ENCODE measurements at regions not wholly inside any gene's neighbourhood (a gene's known extent, or its start where the extent isn't known, plus 50 kb on each side); places are given as distances from the start of the nearest gene placed in this dataset.
A peak's percentile ranks its signal among the peaks of the same experiment; 100 is the strongest.

DNA sequence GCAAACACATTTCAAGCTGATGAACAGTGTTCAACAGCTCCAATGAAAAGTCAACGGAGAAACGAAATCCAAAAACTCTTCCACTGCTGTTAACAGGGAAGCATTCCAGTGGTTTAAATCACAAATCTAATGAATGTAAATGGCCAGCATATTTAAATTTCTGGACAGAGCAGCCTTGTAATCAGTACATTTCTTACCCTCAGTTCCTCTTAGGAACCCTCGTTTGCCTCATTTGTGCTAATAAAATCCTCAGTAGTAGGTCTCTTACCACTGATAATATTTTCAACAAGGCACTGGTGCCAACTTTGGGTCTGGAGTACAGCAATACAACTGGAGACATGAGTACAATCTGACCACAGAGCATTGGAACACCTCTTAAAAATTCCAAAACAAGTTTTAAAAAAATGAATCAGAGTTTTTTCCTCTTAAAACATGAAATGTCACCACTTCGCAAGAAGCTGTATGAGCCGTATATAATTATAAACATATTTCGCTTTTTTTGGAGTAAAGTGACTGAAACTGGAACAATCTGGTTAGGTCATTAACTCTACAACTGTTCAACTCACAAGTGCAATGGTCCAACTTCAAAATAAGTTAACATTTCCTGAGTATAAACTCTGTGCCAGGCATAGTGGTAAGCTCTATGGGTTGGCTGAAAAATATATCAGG, 211.2 kb downstream of the CPEB2 start:
- H3K4me3 ChIP-seq, result no peak overlapping the region
- no peak overlapping the region for H3K27ac ChIP-seq

DNA sequence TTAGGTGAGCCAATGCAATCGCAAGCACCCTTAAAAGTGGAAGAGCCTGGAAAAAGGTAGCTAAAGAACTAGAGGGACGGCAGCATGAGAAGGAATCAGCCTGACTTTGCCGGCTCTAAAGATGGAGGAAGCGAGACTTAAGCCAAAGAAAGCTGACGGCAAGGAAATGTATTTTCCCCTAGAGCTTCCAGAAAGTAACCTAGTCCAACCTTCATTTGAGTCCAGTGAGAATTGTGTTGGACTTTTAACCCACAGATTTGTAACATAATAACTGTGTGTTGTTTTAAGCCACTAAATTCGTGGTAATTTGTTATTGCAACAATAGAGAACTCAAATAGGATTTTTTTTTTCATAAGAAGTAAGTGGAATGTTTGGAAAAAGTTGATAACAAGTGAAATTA, 212.7 kb upstream of the C1QTNF7 start:
- Histone ChIP-seq H3K4me3 (no peak overlapping the region), H3K27ac (no peak overlapping the region)

GRCh38 chr4:15226203-15226602, 201.6 kb upstream of the C1QTNF7 start:
- Histone ChIP-seq H3K4me3 (no peak overlapping the region), H3K27ac (no peak overlapping the region)

DNA sequence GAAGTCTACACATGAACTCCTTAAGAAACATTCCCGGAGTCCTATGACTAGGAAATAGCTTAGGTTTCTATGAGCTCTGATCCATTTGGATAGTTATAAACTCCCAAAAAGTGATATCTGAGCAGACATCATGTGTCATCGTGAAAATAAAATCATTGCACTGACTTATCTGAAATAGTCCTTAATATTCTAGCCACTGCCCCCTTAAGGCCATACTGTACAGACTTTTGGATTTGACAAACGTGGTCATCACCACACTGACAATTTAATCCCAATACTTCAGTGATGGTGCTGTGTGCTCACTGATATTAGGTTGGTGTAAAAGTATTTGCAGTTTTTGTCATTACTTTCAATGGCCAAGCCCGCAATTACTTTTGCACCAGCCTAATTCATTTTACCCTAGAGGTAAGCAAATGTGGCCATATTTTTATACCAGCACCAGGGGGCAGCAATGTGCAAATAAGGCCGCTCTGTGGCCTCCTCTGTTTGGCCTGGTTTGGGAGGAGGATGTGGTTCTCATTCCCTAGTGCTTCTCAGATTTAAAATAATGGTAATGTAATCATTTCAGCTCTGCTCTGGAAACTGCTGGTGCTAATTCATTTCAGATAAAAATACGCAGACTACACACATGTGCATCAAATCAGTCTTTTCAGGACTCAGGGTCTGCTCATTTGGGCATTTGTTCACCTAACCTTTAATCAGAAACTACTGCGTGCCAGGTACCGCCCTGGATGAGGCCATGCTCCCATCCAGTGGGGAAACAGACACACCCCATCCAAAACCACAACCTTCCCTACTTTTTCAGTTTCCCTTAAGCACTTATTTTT, 196.4 kb upstream of the C1QTNF7 start:
- peak overlapping the region in 1 of 21 experiments; percentile 29 for H3K27ac ChIP-seq
- H3K4me3 ChIP-seq, result no peak overlapping the region

- H3K27ac ChIP-seq, result peak overlapping the region in 4 of 21 experiments; percentile 5 to 41 (median 24)
- no peak overlapping the region for H3K4me3 ChIP-seq
Measured at GRCh38 chr4:15232366-15233263, 195.2 kb upstream of the C1QTNF7 start.

- Histone ChIP-seq H3K27ac (peak overlapping the region in 7 of 21 experiments; percentile 5 to 44 (median 24)), H3K4me3 (no peak overlapping the region)
Measured at GRCh38 chr4:15233264-15233597, 194.6 kb upstream of the C1QTNF7 start.

- Histone ChIP-seq H3K4me3 (no peak overlapping the region), H3K27ac (peak overlapping the region in 7 of 21 experiments; percentile 5 to 44 (median 24))
Measured at GRCh38 chr4:15233626-15234025, 194.2 kb upstream of the C1QTNF7 start.

DNA sequence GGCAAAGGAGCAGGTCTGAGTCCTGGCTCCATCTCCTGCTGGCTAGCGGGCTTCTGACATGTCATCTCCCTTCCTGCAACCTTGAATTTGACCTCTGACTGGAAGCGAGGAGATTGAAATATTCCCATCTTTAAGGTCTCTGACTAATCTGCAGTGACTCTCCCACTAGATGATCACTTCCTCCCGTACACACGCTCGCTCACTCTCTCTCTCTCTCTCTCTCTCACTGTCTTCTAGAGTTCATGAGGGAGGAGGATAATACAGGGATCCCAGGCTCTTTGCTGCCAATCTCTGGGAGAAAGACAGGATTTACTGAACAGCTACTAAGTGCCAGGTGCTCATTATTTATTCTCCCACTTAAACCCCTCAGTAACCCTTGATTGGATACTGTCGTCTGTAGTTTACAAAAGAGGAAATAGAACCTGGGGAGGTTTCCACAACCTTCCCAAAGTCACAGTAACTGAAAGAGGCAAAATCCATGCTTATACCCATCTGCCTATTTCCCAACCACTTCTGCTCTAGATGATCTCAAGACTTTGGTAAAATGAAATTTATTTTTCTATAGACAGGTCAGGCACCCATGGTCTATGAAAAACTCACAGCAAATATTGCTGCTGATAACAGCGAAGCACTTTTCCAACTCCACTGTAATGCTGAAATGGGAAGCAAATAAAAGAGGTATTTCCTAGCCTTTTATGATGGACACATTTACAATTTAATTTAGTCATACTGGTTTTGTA, 193.5 kb upstream of the C1QTNF7 start:
- no peak overlapping the region for H3K4me3 ChIP-seq
- H3K27ac ChIP-seq, result peak overlapping the region in 2 of 21 experiments; percentile 11 to 32

DNA sequence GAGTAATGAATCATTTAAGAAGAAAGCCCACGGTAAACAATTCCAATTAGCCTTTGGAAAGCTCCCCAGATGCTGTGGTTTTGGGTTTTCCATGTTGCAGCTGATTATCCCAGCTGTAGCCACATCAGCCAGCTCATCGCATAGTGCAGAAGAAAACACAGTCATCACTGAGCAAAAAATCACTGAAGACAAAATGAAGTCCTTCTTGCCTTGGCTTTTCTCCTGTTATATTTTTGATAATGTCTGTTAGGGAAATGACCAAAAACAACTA, 193.0 kb upstream of the C1QTNF7 start:
- no peak overlapping the region for H3K4me3 ChIP-seq
- H3K27ac ChIP-seq, result no peak overlapping the region

DNA sequence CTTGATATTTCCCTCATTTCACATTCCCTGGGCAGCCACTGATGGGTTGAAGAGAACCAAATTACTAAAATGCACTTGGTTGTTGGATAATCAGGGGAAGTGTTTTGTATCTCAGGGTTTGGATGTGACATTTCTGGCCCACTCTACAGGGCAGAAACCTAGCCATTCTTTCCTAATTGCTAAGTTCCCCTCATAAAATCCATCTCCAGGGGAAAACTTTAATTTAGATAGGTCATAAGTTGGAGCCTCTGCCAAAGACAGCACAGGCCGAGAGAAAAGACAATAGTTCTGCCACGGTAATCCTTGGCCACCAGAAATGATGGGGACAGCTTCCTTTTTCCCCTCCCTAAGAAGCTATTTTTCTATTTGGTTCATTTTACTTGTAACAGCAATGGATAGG, 192.7 kb upstream of the C1QTNF7 start:
- Histone ChIP-seq H3K27ac (peak overlapping the region in 1 of 21 experiments; percentile 2), H3K4me3 (no peak overlapping the region)

DNA sequence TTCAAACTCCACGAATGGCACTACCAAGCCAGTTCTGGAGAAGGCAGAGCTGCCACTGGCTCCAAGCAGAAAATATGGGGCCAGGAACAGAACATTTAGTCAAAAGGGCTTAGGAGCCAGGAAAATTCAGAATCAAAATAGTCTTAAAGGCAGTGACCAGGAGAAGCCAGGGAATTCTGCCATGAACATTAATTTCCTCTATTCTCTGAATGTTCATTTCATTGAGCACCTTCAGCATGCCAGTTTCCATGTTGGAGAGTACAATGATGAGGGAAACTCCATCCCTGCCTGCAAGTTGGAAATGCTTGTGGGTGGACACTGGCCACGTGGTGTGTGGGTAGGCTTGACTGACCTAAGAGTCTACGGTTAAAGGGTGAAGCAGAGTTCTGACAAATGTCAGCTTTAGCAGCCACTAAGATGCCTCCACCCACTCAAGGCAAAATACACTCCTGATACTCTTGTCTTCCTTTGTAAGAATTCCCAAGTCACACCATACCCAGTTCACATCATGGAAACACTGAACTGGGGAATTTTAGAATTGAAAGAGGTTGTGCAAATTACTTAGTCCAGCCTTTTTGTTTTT, 190.1 kb upstream of the C1QTNF7 start:
- H3K4me3 ChIP-seq, result no peak overlapping the region

DNA sequence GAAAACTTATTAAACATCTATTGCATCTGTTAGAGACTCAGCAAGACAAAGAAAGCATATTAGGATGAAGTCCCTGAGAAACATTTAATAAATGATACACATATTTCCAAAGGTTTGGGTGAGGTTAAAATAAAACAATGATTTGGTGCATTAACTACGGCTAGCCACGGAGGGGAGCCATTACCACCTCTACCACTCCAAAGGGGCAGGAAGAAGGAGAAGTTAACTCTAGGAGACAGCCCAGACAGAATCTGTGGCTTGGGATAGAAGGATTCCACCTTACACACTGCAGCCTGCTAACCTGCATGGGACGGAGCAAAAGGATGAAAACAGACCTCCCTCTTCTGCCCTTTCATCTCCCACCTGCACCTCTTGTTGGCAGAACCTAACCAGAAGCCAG, 189.1 kb upstream of the C1QTNF7 start:
- no peak overlapping the region for H3K4me3 ChIP-seq
- H3K27ac ChIP-seq, result no peak overlapping the region

More for the DNA sequence above, 190.1 kb upstream of the C1QTNF7 start:
- H3K27ac ChIP-seq, result no peak overlapping the region

- H3K27ac ChIP-seq, result no peak overlapping the region
- no peak overlapping the region for H3K4me3 ChIP-seq
Measured at GRCh38 chr4:15239866-15240265, 188.0 kb upstream of the C1QTNF7 start.

DNA sequence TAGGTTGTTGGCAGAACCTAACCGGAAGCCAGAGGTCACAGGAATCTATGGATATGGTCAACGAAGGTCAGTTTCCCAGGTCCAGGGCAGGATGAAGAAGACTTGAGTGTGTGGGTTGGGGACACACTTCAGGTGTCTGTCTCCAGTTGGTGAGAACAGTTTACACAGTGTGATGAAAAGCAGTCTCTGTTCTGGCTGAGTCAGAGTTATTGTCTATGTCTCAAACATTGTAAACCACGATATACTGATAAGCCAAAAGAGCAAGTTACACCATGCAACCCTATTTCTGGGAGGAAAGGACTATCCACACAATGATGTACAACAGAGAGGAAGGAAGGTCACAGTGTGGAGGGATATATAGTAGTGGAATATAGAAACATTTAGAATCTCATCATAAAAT, 187.1 kb upstream of the C1QTNF7 start:
- no peak overlapping the region for H3K27ac ChIP-seq

DNA sequence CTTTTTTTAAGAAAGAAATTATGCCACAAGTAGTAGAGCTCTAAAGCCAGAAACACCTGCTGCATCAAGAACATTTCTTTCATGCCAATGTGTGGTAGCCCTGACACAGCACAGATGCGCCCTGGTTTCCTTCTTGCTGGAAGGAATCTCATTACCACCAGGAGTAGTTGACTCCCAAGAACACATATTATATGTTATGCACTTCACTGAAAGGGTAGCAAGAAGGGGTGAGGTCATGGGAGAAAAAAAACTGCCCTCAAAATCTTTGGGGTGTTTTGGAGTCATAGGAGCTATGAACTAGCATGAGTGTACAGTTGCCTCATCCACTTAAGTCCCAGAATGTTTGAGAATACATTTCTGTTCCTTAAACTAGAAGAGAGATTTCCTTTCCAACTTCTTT, 185.8 kb upstream of the C1QTNF7 start:
- Histone ChIP-seq H3K4me3 (no peak overlapping the region), H3K27ac (no peak overlapping the region)

More for the DNA sequence above, 187.1 kb upstream of the C1QTNF7 start:
- H3K4me3 ChIP-seq, result no peak overlapping the region

- no peak overlapping the region for H3K4me3 ChIP-seq
Measured at GRCh38 chr4:15244354-15244753, 183.5 kb upstream of the C1QTNF7 start.

GRCh38 chr4:15245006-15245530, 182.8 kb upstream of the C1QTNF7 start:
- H3K27ac ChIP-seq, result no peak overlapping the region
- no peak overlapping the region for H3K4me3 ChIP-seq

More at GRCh38 chr4:15244354-15244753, 183.5 kb upstream of the C1QTNF7 start:
- H3K27ac ChIP-seq, result no peak overlapping the region

DNA sequence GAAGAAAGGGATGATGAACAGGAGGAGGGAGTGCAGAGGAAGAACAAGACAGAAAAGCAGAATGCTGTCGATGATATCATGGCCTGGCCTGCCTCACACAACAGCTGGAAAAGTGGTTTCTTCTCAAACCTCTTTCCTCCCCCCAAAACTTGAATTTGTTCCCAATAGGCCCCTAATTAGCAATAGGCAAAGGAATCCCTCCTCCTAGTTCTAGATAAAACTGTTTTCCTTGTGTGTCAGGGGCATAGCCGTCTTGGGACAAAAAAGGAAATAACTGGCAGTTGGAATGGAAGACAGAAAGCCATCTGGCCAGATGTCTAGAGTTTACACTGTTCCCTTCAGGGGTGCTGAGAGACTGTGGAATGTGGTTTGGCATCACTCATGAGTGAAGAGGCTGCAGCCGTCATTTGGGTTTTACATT, 177.8 kb upstream of the C1QTNF7 start:
- Histone ChIP-seq H3K27ac (no peak overlapping the region), H3K4me3 (no peak overlapping the region)

- no peak overlapping the region for H3K27ac ChIP-seq
- H3K4me3 ChIP-seq, result no peak overlapping the region
Measured at GRCh38 chr4:15253349-15253748, 174.5 kb upstream of the C1QTNF7 start.

All from skin epidermis (tissue), 12 donors.